Naive thymus-derived CD4-positive, alpha-beta T cell (primary cell): ENCODE measurements at regions not wholly inside any gene's neighbourhood (a gene's known extent, or its start where the extent isn't known, plus 50 kb on each side); places are given as distances from the start of the nearest gene placed in this dataset.

Experiments
- ATAC-seq: fragments of 150-1000 bp; cut with Tn5 transposase; 2 replicates; pipeline ENCODE4 v1.10.0; 2021; ENCODE audit warnings: mild to moderate bottlenecking, moderate library complexity
- CTCF ChIA-PET: fragments of 350-600 bp; sonication (Branson Sonifier 250); formaldehyde crosslinking; loops from one replicate; lab custom pipeline; 2021; ENCODE audit warnings: antibody characterized with exemption; lab: Charles Lee
- POLR2A ChIA-PET: fragments of 350-600 bp; sonication (Branson Sonifier 250); formaldehyde crosslinking; loops from one replicate; lab custom pipeline; 2021; ENCODE audit warnings: antibody characterized with exemption, inconsistent platforms; lab: Charles Lee
- DNase-seq, 9 donors: peaks; one replicate each; pipeline versions ENCODE4 v3.0.0 to v3.0.0-alpha.2; 2020 to 2022; ENCODE audit warnings: mixed read lengths in 1 of 9
- H3K27ac ChIP-seq: one replicate; pipeline ENCODE4 v1.7.0; 2013; ENCODE audit warnings: mild to moderate bottlenecking, low read depth, low read length, moderate library complexity
- H3K27me3 ChIP-seq, 2 donors: one replicate each; pipeline ENCODE4 v1.7.0; 2013; ENCODE audit warnings: low read length in 2 of 2, mild to moderate bottlenecking in 2 of 2, moderate library complexity in 2 of 2; ENCODE audit not compliant: control insufficient read depth in 2 of 2, insufficient read depth in 2 of 2
- H3K36me3 ChIP-seq, 3 experiments: 1 replicate in 2 of 3; 2 replicates in 1 of 3; pipeline ENCODE4 v1.7.0; 2013; ENCODE audit warnings: low read length in 3 of 3, mild to moderate bottlenecking in 3 of 3, moderate library complexity in 1 of 3; ENCODE audit not compliant: insufficient read depth in 3 of 3, control insufficient read depth in 2 of 3
- H3K4me1 ChIP-seq, 2 donors: one replicate each; pipeline ENCODE4 v1.7.0; 2013; ENCODE audit warnings: low read length in 2 of 2, mild to moderate bottlenecking in 2 of 2, moderate library complexity in 1 of 2; ENCODE audit not compliant: control insufficient read depth in 2 of 2, insufficient read depth in 2 of 2
- H3K4me3 ChIP-seq: 2 replicates; pipeline ENCODE4 v1.7.0; 2013; ENCODE audit warnings: mild to moderate bottlenecking, low read length
- H3K9me3 ChIP-seq, 3 experiments: 1 replicate in 2 of 3; 2 replicates in 1 of 3; pipeline ENCODE4 v1.7.0; 2013; ENCODE audit warnings: low read length in 3 of 3; ENCODE audit not compliant: control insufficient read depth in 2 of 3
- H3K27ac Mint-ChIP-seq, 9 donors: one replicate each; pipeline ENCODE4 v1.8.0; 2020 to 2022; ENCODE audit warnings: mixed read lengths in 9 of 9, mild to moderate bottlenecking in 8 of 9, moderate library complexity in 5 of 9, inconsistent platforms in 2 of 9
- H3K27me3 Mint-ChIP-seq, 5 donors: one replicate each; pipeline ENCODE4 v1.8.0; 2021 to 2022; ENCODE audit warnings: mixed read lengths in 5 of 5, mild to moderate bottlenecking in 1 of 5
- H3K36me3 Mint-ChIP-seq, 5 donors: one replicate each; pipeline ENCODE4 v1.8.0; 2020 to 2022; ENCODE audit warnings: mixed read lengths in 5 of 5, mild to moderate bottlenecking in 3 of 5, inconsistent platforms in 1 of 5
- H3K4me1 Mint-ChIP-seq, 7 donors: one replicate each; pipeline ENCODE4 v1.8.0; 2020 to 2022; ENCODE audit warnings: mixed read lengths in 7 of 7, mild to moderate bottlenecking in 3 of 7, inconsistent platforms in 1 of 7
- H3K4me3 Mint-ChIP-seq, 10 donors: one replicate each; pipeline ENCODE4 v1.8.0; 2020 to 2022; ENCODE audit warnings: mild to moderate bottlenecking in 10 of 10, mixed read lengths in 10 of 10, moderate library complexity in 6 of 10, inconsistent platforms in 2 of 10
- H3K9me3 Mint-ChIP-seq, 11 donors: one replicate each; pipeline ENCODE4 v1.8.0; 2020 to 2022; ENCODE audit warnings: mixed read lengths in 11 of 11, mild to moderate bottlenecking in 4 of 11, inconsistent platforms in 1 of 11, moderate library complexity in 1 of 11
- intact Hi-C, 2 donors: fragments of 100-400 bp; cut with micrococcal nuclease; formaldehyde crosslinking; loops; one replicate each; pipeline ENCODE4 v1.15.1; 2023

GRCh38 chr2:5379811-5380210 is 312.4 kb upstream of the SOX11 start:
- no peak for DNase-seq
- H3K9me3 Mint-ChIP-seq, result peaks cover 0 to 11% (median 2%) of the 10 kb centered on the region in 11 donors
- no peak overlapping the region for H3K27ac Mint-ChIP-seq
- ATAC-seq, result no peak
- Histone ChIP-seq H3K4me1 (no peaks in the 10 kb centered on the region), H3K4me3 (no peak overlapping the region), H3K27me3 (no peaks in the 10 kb centered on the region), H3K27ac (no peak overlapping the region), H3K9me3 (no peaks in the 10 kb centered on the region), H3K36me3 (no peaks in the 10 kb centered on the region)
- no peak overlapping the region for H3K4me3 Mint-ChIP-seq
- POLR2A ChIA-PET, result no interaction called here
- intact Hi-C loops, result no loop called here
- CTCF ChIA-PET, result no interaction called here
- H3K36me3 Mint-ChIP-seq, result no peaks in the 10 kb centered on the region
- H3K27me3 Mint-ChIP-seq, result peaks cover 0 to 5% (median 3%) of the 10 kb centered on the region in 5 donors
- no peaks in the 10 kb centered on the region for H3K4me1 Mint-ChIP-seq

GRCh38 chr2:5385596-5385995 is 306.6 kb upstream of the SOX11 start:
- Histone ChIP-seq H3K27me3 (no peaks in the 10 kb centered on the region), H3K36me3 (no peaks in the 10 kb centered on the region), H3K4me3 (no peak overlapping the region), H3K9me3 (no peaks in the 10 kb centered on the region), H3K4me1 (no peaks in the 10 kb centered on the region), H3K27ac (no peak overlapping the region)
- H3K4me1 Mint-ChIP-seq, result no peaks in the 10 kb centered on the region
- no peak overlapping the region for H3K4me3 Mint-ChIP-seq
- no peaks in the 10 kb centered on the region for H3K36me3 Mint-ChIP-seq
- ATAC-seq (no peak), DNase-seq (no peak)
- no peaks in the 10 kb centered on the region for H3K27me3 Mint-ChIP-seq
- CTCF ChIA-PET, result no interaction called here
- peaks cover 0 to 10% (median 3%) of the 10 kb centered on the region in 11 donors for H3K9me3 Mint-ChIP-seq
- POLR2A ChIA-PET, result no interaction called here
- no peak overlapping the region for H3K27ac Mint-ChIP-seq
- intact Hi-C loops, result no loop called here

- DNase-seq (no peak), ATAC-seq (no peak)
- no peak overlapping the region for H3K27ac Mint-ChIP-seq
- no peak overlapping the region for H3K4me3 ChIP-seq
- no peak overlapping the region for H3K4me3 Mint-ChIP-seq
- no peaks in the 10 kb centered on the region for H3K4me1 ChIP-seq
- no peaks in the 10 kb centered on the region for H3K36me3 ChIP-seq
- H3K9me3 ChIP-seq, result no peaks in the 10 kb centered on the region
- ChIA-PET CTCF (no interaction called here), POLR2A (no interaction called here)
- H3K27me3 Mint-ChIP-seq, result no peaks in the 10 kb centered on the region
- no peak overlapping the region for H3K27ac ChIP-seq
- H3K4me1 Mint-ChIP-seq, result no peaks in the 10 kb centered on the region
- H3K9me3 Mint-ChIP-seq, result peaks cover 0 to 15% (median 4%) of the 10 kb centered on the region in 11 donors
- no peaks in the 10 kb centered on the region for H3K36me3 Mint-ChIP-seq
- H3K27me3 ChIP-seq, result no peaks in the 10 kb centered on the region
- intact Hi-C loops, result no loop called here
Observed at GRCh38 chr2:5387406-5387805, 304.8 kb upstream of the SOX11 start.

DNA sequence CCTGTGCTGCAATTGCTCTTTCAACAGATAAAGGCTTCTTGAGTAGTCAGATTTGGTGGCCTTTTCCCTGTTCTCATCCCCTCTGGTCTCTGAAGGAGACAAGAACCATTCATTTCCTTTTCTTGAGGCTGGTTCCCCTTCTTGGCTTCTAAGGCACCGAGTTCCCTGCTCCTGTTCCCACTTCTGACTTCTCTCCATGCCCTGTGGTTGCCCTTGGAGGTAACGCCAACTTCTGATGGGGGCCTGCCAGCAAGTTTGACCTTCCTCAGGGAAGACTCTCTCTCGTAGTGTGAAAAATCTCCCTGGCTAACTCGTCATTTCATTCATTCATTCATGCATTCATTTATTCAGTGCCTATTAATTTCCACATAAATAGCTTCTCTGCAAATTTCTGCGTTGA is 302.4 kb upstream of the SOX11 start:
- H3K27me3 ChIP-seq, result no peaks in the 10 kb centered on the region
- intact Hi-C loops, result no loop called here
- Mint-ChIP-seq H3K27me3 (no peaks in the 10 kb centered on the region), H3K4me1 (no peaks in the 10 kb centered on the region), H3K9me3 (peaks cover 0 to 18% (median 3%) of the 10 kb centered on the region in 11 donors), H3K27ac (no peak overlapping the region), H3K4me3 (no peak overlapping the region), H3K36me3 (no peaks in the 10 kb centered on the region)
- no peaks in the 10 kb centered on the region for H3K9me3 ChIP-seq
- no peak overlapping the region for H3K27ac ChIP-seq
- no peaks in the 10 kb centered on the region for H3K4me1 ChIP-seq
- no peak for ATAC-seq
- ChIA-PET CTCF (no interaction called here), POLR2A (no interaction called here)
- H3K36me3 ChIP-seq, result no peaks in the 10 kb centered on the region
- no peak for DNase-seq
- no peak overlapping the region for H3K4me3 ChIP-seq

DNA sequence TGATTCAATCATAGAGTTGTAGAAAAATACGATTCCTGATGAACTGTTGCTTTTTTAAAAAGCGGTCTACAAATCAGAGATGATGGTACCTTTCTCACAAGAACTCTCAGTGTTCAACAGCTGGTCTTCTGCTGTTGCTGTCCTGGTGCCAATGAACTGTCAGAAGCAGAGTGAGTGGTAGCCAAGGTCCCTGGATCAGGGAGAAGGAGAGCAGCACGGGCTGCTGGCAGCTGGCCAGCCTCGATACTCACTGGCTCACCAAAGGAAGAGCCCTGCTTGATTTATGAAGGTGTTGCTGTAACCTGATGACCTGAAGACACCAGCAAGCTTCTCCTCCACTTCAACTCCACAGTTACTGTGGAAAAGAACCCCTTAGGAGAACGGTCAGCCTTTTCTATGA is 300.8 kb upstream of the SOX11 start:
- DNase-seq (no peak), ATAC-seq (no peak)
- H3K27ac ChIP-seq, result no peak overlapping the region
- intact Hi-C loops, result no loop called here
- H3K9me3 Mint-ChIP-seq, result peaks cover 0 to 21% (median 3%) of the 10 kb centered on the region in 11 donors
- H3K4me3 ChIP-seq, result no peak overlapping the region
- H3K27me3 Mint-ChIP-seq, result no peaks in the 10 kb centered on the region
- no peak overlapping the region for H3K27ac Mint-ChIP-seq
- no peaks in the 10 kb centered on the region for H3K27me3 ChIP-seq
- no peaks in the 10 kb centered on the region for H3K36me3 ChIP-seq
- H3K4me3 Mint-ChIP-seq, result no peak overlapping the region
- no peaks in the 10 kb centered on the region for H3K4me1 Mint-ChIP-seq
- no peaks in the 10 kb centered on the region for H3K4me1 ChIP-seq
- ChIA-PET CTCF (no interaction called here), POLR2A (no interaction called here)
- no peaks in the 10 kb centered on the region for H3K36me3 Mint-ChIP-seq
- H3K9me3 ChIP-seq, result no peaks in the 10 kb centered on the region

DNA sequence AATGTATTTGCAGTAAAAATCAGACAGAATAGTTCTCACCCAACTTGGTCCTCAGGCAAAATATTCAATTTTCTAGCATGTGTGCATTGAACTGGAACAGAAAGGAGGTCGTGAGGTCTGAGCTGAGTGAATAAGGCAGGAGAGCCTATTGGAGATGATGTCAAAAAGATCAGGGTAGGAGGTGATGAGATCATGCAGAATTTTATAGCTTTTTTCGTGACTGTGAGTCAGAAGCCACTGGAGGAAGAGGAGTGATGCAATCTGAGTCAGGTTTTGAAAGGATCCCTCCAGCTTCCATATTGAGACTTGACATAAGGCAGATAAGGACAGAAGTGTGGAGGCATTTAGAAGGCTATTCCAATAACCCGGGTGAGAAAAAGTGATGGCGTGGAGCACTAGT is 299.5 kb upstream of the SOX11 start:
- intact Hi-C loops, result no loop called here
- Histone ChIP-seq H3K4me1 (no peaks in the 10 kb centered on the region), H3K27ac (no peak overlapping the region), H3K4me3 (no peak overlapping the region), H3K36me3 (no peaks in the 10 kb centered on the region), H3K27me3 (no peaks in the 10 kb centered on the region), H3K9me3 (no peaks in the 10 kb centered on the region)
- no peak for ATAC-seq
- ChIA-PET CTCF (no interaction called here), POLR2A (no interaction called here)
- H3K4me1 Mint-ChIP-seq, result no peaks in the 10 kb centered on the region
- no peak overlapping the region for H3K4me3 Mint-ChIP-seq
- H3K36me3 Mint-ChIP-seq, result no peaks in the 10 kb centered on the region
- H3K27me3 Mint-ChIP-seq, result peaks cover 0 to 5% (median 0%) of the 10 kb centered on the region in 5 donors
- H3K27ac Mint-ChIP-seq, result no peak overlapping the region
- no peak for DNase-seq
- peaks cover 0 to 22% (median 3%) of the 10 kb centered on the region in 11 donors for H3K9me3 Mint-ChIP-seq

DNA sequence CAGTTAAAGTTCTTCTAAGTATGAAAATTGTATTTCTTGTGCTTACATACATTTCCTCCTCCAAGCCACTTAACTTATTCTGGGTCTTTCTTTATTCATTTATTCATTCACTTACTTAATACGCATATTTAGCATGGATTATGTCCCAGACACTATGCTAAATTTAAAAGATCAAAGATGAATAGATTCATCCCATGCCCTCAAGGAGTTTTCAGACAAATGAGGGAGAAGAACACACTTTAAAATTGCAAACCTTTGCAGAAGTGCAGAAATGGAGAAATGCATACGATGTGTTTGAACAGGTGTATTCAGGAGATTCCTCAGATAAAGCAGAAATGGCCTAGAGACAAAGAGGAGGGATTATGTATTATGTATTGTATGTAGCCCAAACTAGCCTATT is 298.7 kb upstream of the SOX11 start:
- H3K27ac Mint-ChIP-seq, result no peak overlapping the region
- CTCF ChIA-PET, result no interaction called here

More for the DNA sequence above, 298.7 kb upstream of the SOX11 start:
- no peaks in the 10 kb centered on the region for H3K9me3 ChIP-seq
- POLR2A ChIA-PET, result no interaction called here
- Mint-ChIP-seq H3K27me3 (peaks cover 0 to 5% (median 0%) of the 10 kb centered on the region in 5 donors), H3K36me3 (no peaks in the 10 kb centered on the region), H3K4me1 (no peaks in the 10 kb centered on the region), H3K4me3 (no peak overlapping the region), H3K9me3 (peaks cover 0 to 19% (median 3%) of the 10 kb centered on the region in 11 donors)
- no peaks in the 10 kb centered on the region for H3K4me1 ChIP-seq
- no peak overlapping the region for H3K4me3 ChIP-seq
- H3K27me3 ChIP-seq, result no peaks in the 10 kb centered on the region
- DNase-seq (no peak), ATAC-seq (no peak)
- intact Hi-C loops, result no loop called here
- no peak overlapping the region for H3K27ac ChIP-seq
- H3K36me3 ChIP-seq, result no peaks in the 10 kb centered on the region
